ENCODE measurements at regions not wholly inside any gene's neighbourhood (a gene's known extent, or its start where the extent isn't known, plus 50 kb on each side); places are given as distances from the start of the nearest gene placed in this dataset.

DNA sequence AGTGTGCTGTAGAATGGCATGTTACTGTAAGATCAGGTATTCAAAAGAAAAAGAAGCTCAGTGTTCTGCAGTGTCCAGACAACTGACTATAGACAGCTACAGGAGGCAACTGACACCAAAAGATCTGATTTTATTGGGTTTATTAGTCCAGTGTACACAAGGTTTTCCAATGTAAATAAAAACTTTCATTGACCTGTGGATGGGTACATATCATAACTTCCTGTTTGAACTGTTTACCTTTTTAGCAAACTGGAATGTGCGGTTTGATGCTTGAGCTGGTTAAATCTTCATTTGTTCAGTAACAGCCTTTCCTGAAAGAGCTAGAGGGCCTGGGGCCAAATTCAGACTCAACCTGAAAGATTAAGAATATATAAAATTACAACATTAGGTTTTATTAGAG, 172.6 kb upstream of the SP8 start:
- no peak for DNase-seq (ENCODE audit: low read depth in 1 of 2, low spot score in 1 of 2)
- no peak overlapping the region for H3K27ac ChIP-seq
- H3K4me1 ChIP-seq (ENCODE audit: low read depth), result no peaks in the 10 kb centered on the region
- TF ChIP-seq, protein P1, sequence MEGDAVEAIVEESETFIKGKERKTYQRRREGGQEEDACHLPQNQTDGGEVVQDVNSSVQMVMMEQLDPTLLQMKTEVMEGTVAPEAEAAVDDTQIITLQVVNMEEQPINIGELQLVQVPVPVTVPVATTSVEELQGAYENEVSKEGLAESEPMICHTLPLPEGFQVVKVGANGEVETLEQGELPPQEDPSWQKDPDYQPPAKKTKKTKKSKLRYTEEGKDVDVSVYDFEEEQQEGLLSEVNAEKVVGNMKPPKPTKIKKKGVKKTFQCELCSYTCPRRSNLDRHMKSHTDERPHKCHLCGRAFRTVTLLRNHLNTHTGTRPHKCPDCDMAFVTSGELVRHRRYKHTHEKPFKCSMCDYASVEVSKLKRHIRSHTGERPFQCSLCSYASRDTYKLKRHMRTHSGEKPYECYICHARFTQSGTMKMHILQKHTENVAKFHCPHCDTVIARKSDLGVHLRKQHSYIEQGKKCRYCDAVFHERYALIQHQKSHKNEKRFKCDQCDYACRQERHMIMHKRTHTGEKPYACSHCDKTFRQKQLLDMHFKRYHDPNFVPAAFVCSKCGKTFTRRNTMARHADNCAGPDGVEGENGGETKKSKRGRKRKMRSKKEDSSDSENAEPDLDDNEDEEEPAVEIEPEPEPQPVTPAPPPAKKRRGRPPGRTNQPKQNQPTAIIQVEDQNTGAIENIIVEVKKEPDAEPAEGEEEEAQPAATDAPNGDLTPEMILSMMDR (IDR thresholded peaks at IDR 0.05; ENCODE audit: low read depth, low read length), result no peak
- H3K4me3 ChIP-seq, result no peak overlapping the region
- H3K36me3 ChIP-seq, result no peaks in the 10 kb centered on the region
- no peaks in the 10 kb centered on the region for H3K9me3 ChIP-seq (ENCODE audit: low read depth)
- H3K27me3 ChIP-seq, result no peaks in the 10 kb centered on the region

DNA sequence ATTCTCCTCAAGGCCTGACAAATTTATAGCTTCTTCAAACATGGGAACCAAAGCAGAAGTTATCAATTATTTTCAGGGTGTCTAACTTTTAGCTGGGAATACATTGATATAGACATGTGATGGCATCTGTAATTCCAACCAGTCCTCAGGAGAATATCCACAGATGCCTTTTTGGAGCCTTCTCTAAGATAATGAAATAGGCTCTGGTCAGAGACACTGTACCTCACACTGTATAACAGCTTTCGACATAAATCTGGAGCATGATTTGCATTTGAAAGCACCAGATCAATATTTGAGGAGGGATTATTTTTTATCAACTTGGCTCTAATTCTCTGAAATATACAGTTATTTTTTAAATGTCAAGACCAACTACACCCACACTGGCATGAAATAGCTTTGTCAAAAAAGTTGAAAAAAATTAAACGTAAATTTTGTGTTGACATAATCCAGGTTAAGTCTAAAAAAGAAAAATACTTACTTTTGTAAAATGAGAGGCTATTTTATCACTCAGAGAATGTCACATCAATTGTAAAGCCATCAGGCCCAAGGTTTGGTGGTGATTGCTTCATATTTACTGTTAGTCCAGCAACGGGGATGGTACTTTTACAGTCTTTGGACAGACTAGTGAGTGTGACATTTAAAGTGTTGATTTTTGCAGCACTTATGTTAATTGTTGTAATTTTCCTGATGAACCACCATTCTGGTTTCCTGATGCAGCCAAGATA, 177.0 kb upstream of the SP8 start:
- H3K36me3 ChIP-seq, result no peaks in the 10 kb centered on the region
- no peak for DNase-seq (ENCODE audit: low read depth in 1 of 2, low spot score in 1 of 2)
- no peaks in the 10 kb centered on the region for H3K4me1 ChIP-seq (ENCODE audit: low read depth)
- H3K4me3 ChIP-seq, result no peak overlapping the region
- TF ChIP-seq, protein P1 (IDR thresholded peaks at IDR 0.05; ENCODE audit: low read depth, low read length), result no peak
- no peaks in the 10 kb centered on the region for H3K9me3 ChIP-seq (ENCODE audit: low read depth)
- no peaks in the 10 kb centered on the region for H3K27me3 ChIP-seq
- H3K27ac ChIP-seq, result no peak overlapping the region

DNA sequence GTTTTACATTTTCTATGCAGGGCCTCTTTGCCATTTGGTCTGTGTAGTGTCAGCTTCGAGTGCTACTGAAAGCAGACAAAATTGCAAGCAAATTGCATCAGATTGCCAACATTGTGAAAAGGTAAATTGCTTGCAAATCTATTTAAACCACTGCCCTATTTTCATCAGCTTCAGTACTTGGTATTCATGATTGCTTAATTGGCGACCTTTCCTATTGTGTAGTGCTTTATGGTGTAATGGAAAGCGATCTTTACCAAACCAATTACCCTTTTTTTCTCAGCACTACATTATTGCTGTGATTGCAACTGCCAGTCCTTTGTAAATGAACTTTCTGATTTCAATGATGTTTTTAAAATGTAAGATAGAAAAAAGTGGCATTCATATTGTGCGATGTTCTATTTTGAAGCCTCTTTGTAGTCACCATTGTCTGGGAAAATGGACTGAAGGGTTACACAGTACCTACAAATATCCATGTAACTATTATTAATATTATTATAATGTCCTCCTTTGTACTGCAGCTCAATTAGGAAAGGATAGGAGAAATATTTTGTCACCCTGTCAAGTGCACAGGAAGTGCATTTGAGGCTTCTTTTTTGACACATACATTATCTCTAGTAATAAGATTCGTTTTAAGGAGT, 177.7 kb upstream of the SP8 start:
- H3K4me3 ChIP-seq, result no peak overlapping the region
- no peak for DNase-seq (ENCODE audit: low read depth in 1 of 2, low spot score in 1 of 2)
- H3K4me1 ChIP-seq (ENCODE audit: low read depth), result no peaks in the 10 kb centered on the region
- no peaks in the 10 kb centered on the region for H3K36me3 ChIP-seq
- H3K27me3 ChIP-seq, result no peaks in the 10 kb centered on the region
- TF ChIP-seq, protein P1 (IDR thresholded peaks at IDR 0.05; ENCODE audit: low read depth, low read length), result no peak
- no peak overlapping the region for H3K27ac ChIP-seq
- no peaks in the 10 kb centered on the region for H3K9me3 ChIP-seq (ENCODE audit: low read depth)

DNA sequence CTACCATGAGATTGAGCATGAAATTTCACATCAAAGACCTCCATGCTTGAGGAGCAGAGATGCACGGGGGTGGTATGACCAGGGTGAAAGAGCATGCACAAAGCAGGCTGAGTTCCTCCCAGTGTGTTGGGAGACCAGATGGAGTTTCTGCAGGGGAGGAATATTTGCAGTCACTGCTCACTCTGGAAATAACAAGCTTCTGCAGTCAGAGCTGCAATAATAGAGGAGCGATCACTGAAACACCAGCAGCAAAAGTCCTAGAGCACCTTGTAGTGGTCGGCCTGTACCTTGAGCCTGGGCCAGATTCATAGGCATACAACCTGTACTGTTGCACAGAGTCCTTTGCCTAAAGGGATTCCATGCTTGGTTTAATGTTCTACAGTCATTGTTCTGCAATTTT, 184.5 kb upstream of the SP8 start:
- no peaks in the 10 kb centered on the region for H3K27me3 ChIP-seq
- TF ChIP-seq, protein P1 (IDR thresholded peaks at IDR 0.05; ENCODE audit: low read depth, low read length), result no peak
- no peaks in the 10 kb centered on the region for H3K9me3 ChIP-seq (ENCODE audit: low read depth)
- H3K4me3 ChIP-seq, result no peak overlapping the region
- no peak overlapping the region for H3K27ac ChIP-seq
- H3K36me3 ChIP-seq, result no peaks in the 10 kb centered on the region
- peak in 1 of 2 donors; percentile 8 for DNase-seq (ENCODE audit: low read depth in 1 of 2, low spot score in 1 of 2)
- peaks cover 4% of the 10 kb centered on the region for H3K4me1 ChIP-seq (ENCODE audit: low read depth)

DNA sequence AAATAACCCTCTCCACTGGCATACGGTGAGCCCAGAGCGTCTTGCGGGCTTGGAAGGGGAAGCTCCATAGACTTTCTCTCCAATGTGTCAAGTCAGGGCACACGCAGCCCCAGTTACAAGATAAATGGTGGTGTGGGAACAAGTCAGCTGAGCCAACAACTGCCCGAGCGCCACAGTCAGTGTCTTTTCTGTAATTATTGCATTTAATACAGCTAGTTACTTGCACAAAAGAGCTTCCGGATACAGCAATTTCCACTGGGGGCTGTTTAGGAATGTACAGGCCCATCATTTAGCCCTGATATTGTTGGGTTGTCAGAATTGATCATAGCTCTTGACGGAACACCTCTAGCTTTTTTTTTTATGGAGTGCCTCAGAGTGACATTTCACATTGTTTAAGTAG, 193.5 kb upstream of the SP8 start:
- no peaks in the 10 kb centered on the region for H3K27me3 ChIP-seq
- H3K4me1 ChIP-seq (ENCODE audit: low read depth), result no peaks in the 10 kb centered on the region
- TF ChIP-seq, protein P1 (IDR thresholded peaks at IDR 0.05; ENCODE audit: low read depth, low read length), result no peak
- H3K4me3 ChIP-seq, result no peak overlapping the region
- DNase-seq (ENCODE audit: low read depth in 1 of 2, low spot score in 1 of 2), result no peak
- H3K9me3 ChIP-seq (ENCODE audit: low read depth), result no peaks in the 10 kb centered on the region
- H3K36me3 ChIP-seq, result no peaks in the 10 kb centered on the region
- H3K27ac ChIP-seq, result no peak overlapping the region
